GM06990 (cell line): ENCODE measurements at regions not wholly inside any gene's neighbourhood (a gene's known extent, or its start where the extent isn't known, plus 50 kb on each side); places are given as distances from the start of the nearest gene placed in this dataset.
"Not testable (repeated sequence)": the region's sequence is repeated elsewhere in the genome, so short reads cannot be mapped to it uniquely, and the experiment has no call there.

ENCODE experiments used
- DNase-seq: peaks from one replicate; pipeline ENCODE4 v3.0.0-alpha.2; 2011; ENCODE audit not compliant: insufficient read length; ENCODE audit errors: extremely low read depth
- H3K27me3 ChIP-seq: replicated peaks from 2 replicates; pipeline ENCODE4 v1.6.0; 2011; ENCODE audit warnings: low read length; ENCODE audit not compliant: control insufficient read depth, insufficient read depth
- H3K36me3 ChIP-seq: 2 replicates; pipeline ENCODE4 v1.5.1; 2011; ENCODE audit warnings: low read length; ENCODE audit not compliant: control insufficient read depth, insufficient read depth
- H3K4me3 ChIP-seq: replicated peaks from 2 replicates; pipeline ENCODE4 v1.5.1; 2011; ENCODE audit warnings: low read depth, mild to moderate bottlenecking, control low read depth, low read length
- TF ChIP-seq, protein P1 (sequence below): IDR thresholded peaks from 2 replicates; pipeline ENCODE4 v1.5.1; 2011; ENCODE audit warnings: low read length, control low read depth, mild to moderate bottlenecking, inconsistent platforms; ENCODE audit not compliant: insufficient read depth, poor library complexity, severe bottlenecking

DNA sequence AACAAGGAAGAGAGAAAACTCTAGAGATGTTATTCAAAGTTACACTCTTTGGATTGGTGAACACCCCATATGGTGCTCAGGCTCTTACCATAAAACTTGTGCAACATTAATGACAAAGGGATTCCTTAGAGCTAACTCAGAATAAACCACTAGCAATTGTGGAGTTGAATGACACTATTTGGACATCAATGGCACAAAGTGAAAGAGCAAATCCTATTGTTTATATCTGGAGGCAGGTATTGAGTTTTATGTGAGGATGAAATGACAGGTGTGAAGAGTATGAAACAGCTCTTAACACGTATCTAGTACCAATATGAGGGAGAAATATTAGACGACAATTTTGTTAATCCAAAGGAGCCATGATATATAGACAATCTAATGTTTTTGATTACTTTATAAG is 584.9 kb upstream of the PBX1 start:
- DNase-seq: no peak
- no peaks in the 10 kb centered on the region for H3K27me3 ChIP-seq
- H3K4me3 ChIP-seq: no peak overlapping the region
- TF ChIP-seq, protein P1, sequence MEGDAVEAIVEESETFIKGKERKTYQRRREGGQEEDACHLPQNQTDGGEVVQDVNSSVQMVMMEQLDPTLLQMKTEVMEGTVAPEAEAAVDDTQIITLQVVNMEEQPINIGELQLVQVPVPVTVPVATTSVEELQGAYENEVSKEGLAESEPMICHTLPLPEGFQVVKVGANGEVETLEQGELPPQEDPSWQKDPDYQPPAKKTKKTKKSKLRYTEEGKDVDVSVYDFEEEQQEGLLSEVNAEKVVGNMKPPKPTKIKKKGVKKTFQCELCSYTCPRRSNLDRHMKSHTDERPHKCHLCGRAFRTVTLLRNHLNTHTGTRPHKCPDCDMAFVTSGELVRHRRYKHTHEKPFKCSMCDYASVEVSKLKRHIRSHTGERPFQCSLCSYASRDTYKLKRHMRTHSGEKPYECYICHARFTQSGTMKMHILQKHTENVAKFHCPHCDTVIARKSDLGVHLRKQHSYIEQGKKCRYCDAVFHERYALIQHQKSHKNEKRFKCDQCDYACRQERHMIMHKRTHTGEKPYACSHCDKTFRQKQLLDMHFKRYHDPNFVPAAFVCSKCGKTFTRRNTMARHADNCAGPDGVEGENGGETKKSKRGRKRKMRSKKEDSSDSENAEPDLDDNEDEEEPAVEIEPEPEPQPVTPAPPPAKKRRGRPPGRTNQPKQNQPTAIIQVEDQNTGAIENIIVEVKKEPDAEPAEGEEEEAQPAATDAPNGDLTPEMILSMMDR: no peak
- no peaks in the 10 kb centered on the region for H3K36me3 ChIP-seq

DNA sequence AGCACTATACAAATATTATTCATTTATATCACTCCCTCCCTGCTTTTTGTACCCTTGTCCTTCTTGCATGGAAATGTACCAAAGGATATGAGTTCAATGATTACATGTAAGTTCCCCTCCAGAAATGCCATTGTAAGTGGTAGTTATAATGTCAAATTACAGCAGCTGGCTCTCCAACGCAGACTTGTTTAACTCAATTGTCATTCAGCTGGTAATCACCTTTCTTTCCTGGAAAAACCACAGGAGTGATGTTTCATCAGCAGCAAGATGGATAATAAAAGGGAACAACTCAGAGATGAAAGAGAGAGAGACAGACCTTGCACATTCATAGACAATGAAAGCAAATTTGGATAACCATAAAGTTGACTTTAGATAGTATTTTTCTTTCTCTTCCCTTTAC is 578.6 kb upstream of the PBX1 start:
- Histone ChIP-seq H3K4me3 (no peak overlapping the region), H3K36me3 (no peaks in the 10 kb centered on the region), H3K27me3 (no peaks in the 10 kb centered on the region)
- DNase-seq: no peak
- TF ChIP-seq, protein P1: no peak

DNA sequence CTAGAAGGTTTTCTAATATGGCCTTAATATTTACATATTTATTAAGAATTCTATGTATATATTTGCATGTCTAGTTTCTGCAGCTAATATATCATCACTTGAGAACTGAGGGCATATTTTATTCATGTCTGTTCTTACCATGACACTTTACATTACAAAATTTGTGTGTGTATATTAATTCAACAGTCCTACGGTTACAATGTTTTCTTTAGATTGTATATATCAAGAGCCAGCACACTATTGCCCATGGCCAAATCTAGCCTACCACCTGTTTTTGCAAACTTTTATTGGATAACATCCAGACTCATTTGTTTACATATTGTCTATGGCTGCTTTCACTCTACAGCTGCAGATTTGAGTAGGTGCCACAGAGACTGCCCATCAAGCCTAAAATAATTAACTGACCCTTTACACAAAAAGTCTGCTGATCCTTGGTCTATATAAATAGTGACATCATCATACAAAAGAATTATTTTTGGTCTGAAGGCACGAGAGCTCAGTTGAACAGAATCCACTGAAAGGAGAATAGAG is 577.4 kb upstream of the PBX1 start:
- Histone ChIP-seq H3K4me3 (no peak overlapping the region), H3K27me3 (no peaks in the 10 kb centered on the region), H3K36me3 (no peaks in the 10 kb centered on the region)
- DNase-seq: no peak
- TF ChIP-seq, protein P1: no peak

DNA sequence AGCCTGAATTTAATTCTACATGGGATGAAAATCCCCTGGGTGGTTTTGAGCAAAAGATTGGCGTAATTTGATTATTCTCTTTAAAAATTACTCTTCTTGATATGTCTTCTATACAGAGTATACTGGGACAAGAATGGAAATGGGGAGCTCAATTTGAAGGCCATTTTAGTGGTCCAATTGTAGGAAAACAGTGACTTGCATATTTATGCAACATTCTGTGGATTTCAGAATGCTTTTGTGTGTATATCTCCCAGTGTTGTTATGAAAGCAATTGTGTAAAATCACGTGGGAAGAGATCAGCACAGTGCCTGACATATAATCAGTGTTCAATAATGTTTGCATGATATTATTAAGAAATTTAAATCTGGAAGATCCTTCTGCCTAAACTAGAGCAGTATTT is 575.9 kb upstream of the PBX1 start:
- no peaks in the 10 kb centered on the region for H3K27me3 ChIP-seq

DNA sequence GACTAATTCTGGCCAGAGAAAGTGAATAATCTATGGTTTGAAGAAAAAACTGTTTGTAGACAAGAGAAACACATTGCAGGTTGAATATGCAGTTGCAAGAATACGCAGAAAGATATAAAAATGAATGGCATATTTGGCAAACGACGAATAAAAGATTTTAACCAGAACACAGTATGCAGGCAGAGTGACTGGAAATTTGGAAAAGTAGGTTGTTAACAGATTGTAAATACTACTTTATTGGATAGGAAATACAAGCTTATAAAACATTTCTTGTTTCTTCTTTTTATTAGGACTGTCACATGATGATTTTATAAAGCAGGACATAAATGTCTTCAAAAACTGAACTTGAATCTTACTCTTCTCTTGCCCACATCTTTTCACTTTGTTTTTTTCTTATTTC is 573.3 kb upstream of the PBX1 start:
- TF ChIP-seq, protein P1: no peak
- no peak overlapping the region for H3K4me3 ChIP-seq
- H3K36me3 ChIP-seq: no peaks in the 10 kb centered on the region
- H3K27me3 ChIP-seq: no peaks in the 10 kb centered on the region
- DNase-seq: no peak

More for the DNA sequence above, 575.9 kb upstream of the PBX1 start:
- TF ChIP-seq, protein P1: no peak
- no peak for DNase-seq
- H3K4me3 ChIP-seq: no peak overlapping the region
- no peaks in the 10 kb centered on the region for H3K36me3 ChIP-seq

DNA sequence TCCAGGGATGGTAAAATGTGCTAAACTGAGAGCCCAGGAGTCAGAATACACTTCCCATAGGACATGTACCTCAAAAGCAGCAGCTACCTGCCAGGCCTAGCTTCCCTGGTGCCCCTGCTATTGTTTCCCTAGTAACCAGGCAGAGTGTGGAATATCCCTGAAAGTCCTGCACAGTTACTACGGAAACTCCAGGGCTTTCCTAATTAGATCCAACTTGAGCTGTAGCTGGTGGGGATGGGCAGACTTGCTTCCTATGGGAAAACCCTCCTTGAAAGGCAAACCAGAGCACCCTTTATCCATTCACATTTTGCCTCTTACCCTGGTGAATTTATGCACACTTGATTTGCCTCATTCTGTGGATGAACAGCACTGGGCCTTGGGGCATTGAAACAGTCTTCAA is 559.9 kb upstream of the PBX1 start:
- TF ChIP-seq, protein P1: no peak
- no peaks in the 10 kb centered on the region for H3K36me3 ChIP-seq
- H3K27me3 ChIP-seq: no peaks in the 10 kb centered on the region
- no peak for DNase-seq
- no peak overlapping the region for H3K4me3 ChIP-seq

DNA sequence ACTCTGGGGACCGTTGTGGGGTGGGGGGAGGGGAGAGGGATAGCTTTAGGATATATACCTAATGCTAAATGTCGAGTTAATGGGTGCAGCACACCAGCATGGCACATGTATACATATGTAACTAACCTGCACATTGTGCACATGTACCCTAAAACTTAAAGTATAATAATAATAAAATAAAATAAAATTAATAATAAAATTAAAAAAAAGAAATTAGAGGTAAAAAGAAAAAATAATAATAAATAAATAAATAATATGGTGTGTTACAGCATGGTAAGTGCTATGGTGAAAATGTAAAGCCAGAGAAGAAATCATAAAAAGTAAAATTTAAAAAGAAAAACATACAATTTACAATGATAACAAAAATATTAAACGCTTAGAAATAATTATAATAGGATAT is 552.8 kb upstream of the PBX1 start:
- not testable (repeated sequence) for H3K36me3 ChIP-seq, DNase-seq, H3K27me3 ChIP-seq, H3K4me3 ChIP-seq
